GM12878 (cell line): ENCODE measurements at regions not wholly inside any gene's neighbourhood (a gene's known extent, or its start where the extent isn't known, plus 50 kb on each side); places are given as distances from the start of the nearest gene placed in this dataset.

Experiments
- ATAC-seq: fragments of 200-7000 bp; cut with Tn5 transposase; 3 replicates; pipeline ENCODE4 v1.9.1; 2020; ENCODE audit warnings: mild to moderate bottlenecking, moderate library complexity
- BruUV-seq: library from RNA; stranded (reverse); fragments of 400-500 nt; replicated peaks from 2 replicates; lab custom pipeline; 2021; lab: Mats Ljungman, UMichigan
- CTCF ChIA-PET: fragments of 300-600 bp; sonication (Branson Sonifier 250); formaldehyde crosslinking; extraction: SDS; loops from one replicate; lab custom pipeline; 2021; ENCODE audit warnings: inconsistent platforms; lab: Yijun Ruan, JAX
- POLR2A ChIA-PET: fragments of 350-600 bp; formaldehyde crosslinking; extraction: SDS; loops from one replicate; lab custom pipeline; 2021; ENCODE audit warnings: inconsistent platforms; lab: Charles Lee
- RAD21 ChIA-PET: fragments of 300-600 bp; sonication (Branson Sonifier 250); formaldehyde crosslinking; loops from one replicate; lab custom pipeline; 2023; ENCODE audit warnings: antibody characterized with exemption; ENCODE audit not compliant: unreplicated experiment; lab: Charles Lee
- SMC1A ChIA-PET: fragments of 300-600 bp; sonication (Branson Sonifier 250); formaldehyde crosslinking; loops from one replicate; lab custom pipeline; 2023; ENCODE audit not compliant: unreplicated experiment, uncharacterized antibody; lab: Charles Lee
- DNase-seq: peaks from one replicate; pipeline ENCODE4 v3.0.0-alpha.2; 2011; ENCODE audit warnings: low read depth, low spot score
- FAIRE-seq: peaks from 3 replicates; lab custom pipeline; 2011; peaks lifted over from hg19 to GRCh38; lab: Jason Lieb, UNC
- H2AFZ ChIP-seq: 2 replicates; pipeline ENCODE4 v1.6.0; 2011; ENCODE audit warnings: low read depth, low read length, control low read depth; ENCODE audit not compliant: control insufficient read depth
- H3K27ac ChIP-seq: 2 replicates; pipeline ENCODE4 v1.5.1; 2011; ENCODE audit warnings: control low read depth; ENCODE audit not compliant: control insufficient read depth, insufficient read depth
- H3K27me3 ChIP-seq, 2 experiments: replicated peaks in 1 of 2; 2 replicates each; pipeline versions ENCODE4 v1.6.0 to v1.6.1; 2011; ENCODE audit warnings: low read length in 1 of 2; ENCODE audit not compliant: control insufficient read depth in 2 of 2, insufficient read depth in 2 of 2
- H3K36me3 ChIP-seq, 2 experiments: 2 replicates each; pipeline ENCODE4 v1.5.1; 2011; ENCODE audit warnings: low read length in 1 of 2; ENCODE audit not compliant: control insufficient read depth in 2 of 2, insufficient read depth in 2 of 2
- H3K4me1 ChIP-seq: 2 replicates; pipeline ENCODE4 v1.6.1; 2011; ENCODE audit warnings: mild to moderate bottlenecking, low read length, moderate library complexity, mixed read lengths; ENCODE audit not compliant: control insufficient read depth, insufficient read depth
- H3K4me2 ChIP-seq: 2 replicates; pipeline ENCODE4 v1.6.0; 2011; ENCODE audit warnings: control low read depth; ENCODE audit not compliant: control insufficient read depth, insufficient read depth
- H3K4me3 ChIP-seq: fragments of 200-600 bp; sonication (generic); 2 replicates; pipeline ENCODE4 v1.5.1; 2016
- H3K79me2 ChIP-seq: 2 replicates; pipeline ENCODE4 v1.6.0; 2011; ENCODE audit warnings: low read length; ENCODE audit not compliant: control insufficient read depth, insufficient read depth
- H3K9ac ChIP-seq: 2 replicates; pipeline ENCODE4 v1.8.0; 2011; ENCODE audit warnings: low read length, control low read depth, mixed read lengths; ENCODE audit not compliant: control insufficient read depth, insufficient read depth
- H3K9me3 ChIP-seq: replicated peaks from 3 replicates; pipeline ENCODE4 v1.5.1; 2011; ENCODE audit warnings: mild to moderate bottlenecking, low read length; ENCODE audit not compliant: control insufficient read depth, insufficient read depth
- H4K20me1 ChIP-seq: 2 replicates; pipeline ENCODE4 v1.6.0; 2011; ENCODE audit not compliant: control insufficient read depth, insufficient read depth
- CBX3 ChIP-seq: fragments of 200-600 bp; sonication (generic); IDR thresholded peaks from 2 replicates; pipeline ENCODE4 v1.6.1; 2016; ENCODE audit warnings: low read depth, borderline replicate concordance
- HDAC2 ChIP-seq: fragments of 200-600 bp; sonication (generic); IDR thresholded peaks from 2 replicates; pipeline ENCODE4 v1.6.1; 2017
- HDGF ChIP-seq: fragments of 450-650 bp; IDR thresholded peaks from 2 replicates; pipeline ENCODE4 v1.6.1; 2016; ENCODE audit warnings: antibody characterized with exemption
- KDM1A ChIP-seq: fragments of 200-600 bp; sonication (generic); IDR thresholded peaks from 2 replicates; pipeline ENCODE4 v1.6.1; 2016; ENCODE audit warnings: borderline replicate concordance
- NR2C1 ChIP-seq: fragments of 450-650 bp; IDR thresholded peaks from 2 replicates; pipeline ENCODE4 v1.6.1; 2017; ENCODE audit warnings: antibody characterized with exemption, mild to moderate bottlenecking, moderate library complexity
- NR2F1 ChIP-seq: fragments of 450-650 bp; conservative IDR thresholded peaks from 2 replicates; pipeline ENCODE4 v1.6.1; 2017; ENCODE audit warnings: mild to moderate bottlenecking
- NRF1 ChIP-seq: conservative IDR thresholded peaks from 2 replicates; pipeline ENCODE4 v1.6.1; 2011; ENCODE audit warnings: mild to moderate bottlenecking, low read depth, low read length, improper control_type of control experiment
- PAX8 ChIP-seq: fragments of 450-650 bp; IDR thresholded peaks from 2 replicates; pipeline ENCODE4 v1.6.1; 2017; ENCODE audit warnings: mild to moderate bottlenecking, moderate library complexity
- POU2F2 ChIP-seq: IDR thresholded peaks from 3 replicates; pipeline ENCODE4 v1.6.1; 2011; ENCODE audit warnings: low read depth, mild to moderate bottlenecking, low read length, borderline replicate concordance
- RBBP5 ChIP-seq: fragments of 200-600 bp; sonication (generic); conservative IDR thresholded peaks from 2 replicates; pipeline ENCODE4 v1.6.1; 2016
- SIN3A ChIP-seq: IDR thresholded peaks from 2 replicates; pipeline ENCODE4 v1.6.1; 2012; ENCODE audit warnings: low read depth, low read length, improper control_type of control experiment
- TCF3 ChIP-seq: IDR thresholded peaks from 2 replicates; pipeline ENCODE4 v1.6.1; 2012; ENCODE audit warnings: low read depth, mild to moderate bottlenecking, low read length, borderline replicate concordance; ENCODE audit not compliant: insufficient read depth
- TCF7 ChIP-seq: IDR thresholded peaks from 2 replicates; pipeline ENCODE4 v1.6.1; 2014; ENCODE audit warnings: antibody characterized with exemption, borderline replicate concordance
- ZBED1 ChIP-seq: IDR thresholded peaks from 2 replicates; pipeline ENCODE4 v1.6.1; 2016; ENCODE audit warnings: borderline replicate concordance
- WGBS: methylation state at CpG from one replicate; pipeline ENCODE4 v1.1.6; 2016; ENCODE audit warnings: low lambda C conversion rate; ENCODE audit not compliant: insufficient replicate concordance, insufficient coverage; ENCODE audit errors: missing lambda C conversion rate; 5-methylcytosine and 5-hydroxymethylcytosine counted together
- in situ Hi-C: fragments of 300-500 bp; cut with MboI; formaldehyde crosslinking; loops from 9 replicates; pipeline ENCODE4 v1.14.3; 2018; ENCODE audit warnings: mixed read lengths
- intact Hi-C: fragments of 100-400 bp; cut with micrococcal nuclease; formaldehyde crosslinking; loops from one replicate; pipeline ENCODE4 v1.14.2; 2022; ENCODE audit not compliant: unreplicated experiment
- TF ChIP-seq, protein P1 (sequence below): IDR thresholded peaks from 2 replicates; pipeline ENCODE4 v1.6.1; 2011; ENCODE audit warnings: mild to moderate bottlenecking, low read depth, low read length, moderate library complexity; ENCODE audit not compliant: insufficient replicate concordance
- TF ChIP-seq, protein P2 (sequence below), 3 experiments: IDR thresholded peaks in 2 of 3; conservative IDR thresholded peaks in 1 of 3; 2 replicates each; pipeline ENCODE4 v1.5.1; 2011; ENCODE audit warnings: low read depth in 3 of 3, low read length in 3 of 3, mild to moderate bottlenecking in 3 of 3, control low read depth in 2 of 3, moderate library complexity in 2 of 3, inconsistent platforms in 1 of 3, mixed read lengths in 1 of 3; ENCODE audit not compliant: control insufficient read depth in 2 of 3, insufficient read depth in 1 of 3; ENCODE audit errors: extremely low read depth in 1 of 3
- TF ChIP-seq, protein P3 (sequence below): IDR thresholded peaks from 2 replicates; pipeline ENCODE4 v1.6.1; 2011; ENCODE audit warnings: borderline replicate concordance, low read depth, mild to moderate bottlenecking, moderate library complexity, mixed read lengths, low read length; ENCODE audit not compliant: insufficient read depth; ENCODE audit errors: extremely low read length
- TF ChIP-seq, protein P4 (sequence below): fragments of 150-350 bp; IDR thresholded peaks from 2 replicates; pipeline ENCODE4 v1.6.1; 2014; ENCODE audit warnings: mild to moderate bottlenecking, low read depth, low read length
- TF ChIP-seq, protein P5 (sequence below): fragments of 450-650 bp; IDR thresholded peaks from 2 replicates; pipeline ENCODE4 v1.6.1; 2017; ENCODE audit warnings: mild to moderate bottlenecking, low read depth, inconsistent platforms; ENCODE audit not compliant: poor library complexity, severe bottlenecking

DNA sequence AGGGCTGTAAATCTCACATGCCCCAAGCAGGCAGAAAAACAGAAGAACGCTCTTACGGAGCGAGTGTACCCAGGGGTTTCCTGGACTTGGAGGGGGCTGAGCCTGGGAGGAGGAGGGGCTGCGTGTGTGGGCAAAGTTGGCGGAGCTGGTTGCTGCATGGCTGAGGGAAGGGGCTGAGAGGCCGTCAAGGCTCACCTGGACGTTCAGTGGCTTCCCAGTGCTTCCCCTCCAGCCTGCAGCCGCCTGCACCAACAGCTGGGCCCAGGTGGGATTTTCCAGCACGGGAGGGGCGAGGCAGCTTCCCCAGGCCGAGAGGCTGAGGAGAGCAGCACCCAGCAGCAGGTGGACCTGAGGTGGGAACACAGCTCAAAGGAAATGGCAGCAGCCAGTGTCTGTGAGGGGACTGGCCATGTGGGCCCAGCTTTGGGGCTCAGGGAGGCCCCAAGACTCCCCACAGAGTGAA, 70.6 kb upstream of the CTDP1 start:
- H3K79me2 ChIP-seq: no peaks in the 10 kb centered on the region
- no peak overlapping the region for H2AFZ ChIP-seq
- no peak overlapping the region for H3K4me2 ChIP-seq
- no peaks in the 10 kb centered on the region for H4K20me1 ChIP-seq
- ChIA-PET SMC1A (interaction anchor here (1.4 kb wide), 1 partner anchor 16 kb away, joined by 3 read pairs; no protein-coding TSS in a partner anchor), CTCF (no interaction called here), RAD21 (no interaction called here), POLR2A (interaction anchor here (2.0 kb wide), 1 partner anchor 16 kb away, joined by 5 read pairs; no protein-coding TSS in a partner anchor)
- H3K4me1 ChIP-seq: no peaks in the 10 kb centered on the region
- no peak for ATAC-seq
- no peak overlapping the region for H3K27ac ChIP-seq
- in situ Hi-C loops: no loop called here
- H3K9ac ChIP-seq: no peak overlapping the region
- H3K4me3 ChIP-seq: no peak overlapping the region
- FAIRE-seq: no peak
- WGBS: 0% methylated on average over 9 of the region's 11 CpGs
- H3K9me3 ChIP-seq: no peaks in the 10 kb centered on the region
- H3K27me3 ChIP-seq: no peaks in the 10 kb centered on the region; a peak in 1 of 4 replicates
- DNase-seq: no peak
- intact Hi-C loops: no loop called here
- no TSS peak for BruUV-seq
- H3K36me3 ChIP-seq: no peaks in the 10 kb centered on the region
- TF ChIP-seq, protein P1, sequence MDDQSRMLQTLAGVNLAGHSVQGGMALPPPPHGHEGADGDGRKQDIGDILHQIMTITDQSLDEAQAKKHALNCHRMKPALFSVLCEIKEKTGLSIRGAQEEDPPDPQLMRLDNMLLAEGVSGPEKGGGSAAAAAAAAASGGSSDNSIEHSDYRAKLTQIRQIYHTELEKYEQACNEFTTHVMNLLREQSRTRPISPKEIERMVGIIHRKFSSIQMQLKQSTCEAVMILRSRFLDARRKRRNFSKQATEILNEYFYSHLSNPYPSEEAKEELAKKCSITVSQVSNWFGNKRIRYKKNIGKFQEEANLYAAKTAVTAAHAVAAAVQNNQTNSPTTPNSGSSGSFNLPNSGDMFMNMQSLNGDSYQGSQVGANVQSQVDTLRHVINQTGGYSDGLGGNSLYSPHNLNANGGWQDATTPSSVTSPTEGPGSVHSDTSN: no peak
- TF ChIP-seq, protein P2, sequence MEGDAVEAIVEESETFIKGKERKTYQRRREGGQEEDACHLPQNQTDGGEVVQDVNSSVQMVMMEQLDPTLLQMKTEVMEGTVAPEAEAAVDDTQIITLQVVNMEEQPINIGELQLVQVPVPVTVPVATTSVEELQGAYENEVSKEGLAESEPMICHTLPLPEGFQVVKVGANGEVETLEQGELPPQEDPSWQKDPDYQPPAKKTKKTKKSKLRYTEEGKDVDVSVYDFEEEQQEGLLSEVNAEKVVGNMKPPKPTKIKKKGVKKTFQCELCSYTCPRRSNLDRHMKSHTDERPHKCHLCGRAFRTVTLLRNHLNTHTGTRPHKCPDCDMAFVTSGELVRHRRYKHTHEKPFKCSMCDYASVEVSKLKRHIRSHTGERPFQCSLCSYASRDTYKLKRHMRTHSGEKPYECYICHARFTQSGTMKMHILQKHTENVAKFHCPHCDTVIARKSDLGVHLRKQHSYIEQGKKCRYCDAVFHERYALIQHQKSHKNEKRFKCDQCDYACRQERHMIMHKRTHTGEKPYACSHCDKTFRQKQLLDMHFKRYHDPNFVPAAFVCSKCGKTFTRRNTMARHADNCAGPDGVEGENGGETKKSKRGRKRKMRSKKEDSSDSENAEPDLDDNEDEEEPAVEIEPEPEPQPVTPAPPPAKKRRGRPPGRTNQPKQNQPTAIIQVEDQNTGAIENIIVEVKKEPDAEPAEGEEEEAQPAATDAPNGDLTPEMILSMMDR (IDR thresholded peaks at IDR 0.05 in 2 of 3, conservative IDR thresholded peaks at IDR 0.05 in 1 of 3; ENCODE audit: control insufficient read depth in 2 of 3, extremely low read depth in 1 of 3, insufficient read depth in 1 of 3, low read depth in 3 of 3, low read length in 3 of 3): no peak
- TF ChIP-seq POU2F2 (no peak), CBX3 (no peak), HDAC2 (no peak), NRF1 (no peak), NR2C1 (no peak), NR2F1 (no peak), PAX8 (no peak), KDM1A (no peak), SIN3A (no peak), RBBP5 (no peak), HDGF (no peak), TCF7 (no peak), TCF3 (no peak), ZBED1 (no peak)
- TF ChIP-seq, protein P3, sequence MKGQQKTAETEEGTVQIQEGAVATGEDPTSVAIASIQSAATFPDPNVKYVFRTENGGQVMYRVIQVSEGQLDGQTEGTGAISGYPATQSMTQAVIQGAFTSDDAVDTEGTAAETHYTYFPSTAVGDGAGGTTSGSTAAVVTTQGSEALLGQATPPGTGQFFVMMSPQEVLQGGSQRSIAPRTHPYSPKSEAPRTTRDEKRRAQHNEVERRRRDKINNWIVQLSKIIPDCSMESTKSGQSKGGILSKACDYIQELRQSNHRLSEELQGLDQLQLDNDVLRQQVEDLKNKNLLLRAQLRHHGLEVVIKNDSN: no peak
- TF ChIP-seq, protein P4, sequence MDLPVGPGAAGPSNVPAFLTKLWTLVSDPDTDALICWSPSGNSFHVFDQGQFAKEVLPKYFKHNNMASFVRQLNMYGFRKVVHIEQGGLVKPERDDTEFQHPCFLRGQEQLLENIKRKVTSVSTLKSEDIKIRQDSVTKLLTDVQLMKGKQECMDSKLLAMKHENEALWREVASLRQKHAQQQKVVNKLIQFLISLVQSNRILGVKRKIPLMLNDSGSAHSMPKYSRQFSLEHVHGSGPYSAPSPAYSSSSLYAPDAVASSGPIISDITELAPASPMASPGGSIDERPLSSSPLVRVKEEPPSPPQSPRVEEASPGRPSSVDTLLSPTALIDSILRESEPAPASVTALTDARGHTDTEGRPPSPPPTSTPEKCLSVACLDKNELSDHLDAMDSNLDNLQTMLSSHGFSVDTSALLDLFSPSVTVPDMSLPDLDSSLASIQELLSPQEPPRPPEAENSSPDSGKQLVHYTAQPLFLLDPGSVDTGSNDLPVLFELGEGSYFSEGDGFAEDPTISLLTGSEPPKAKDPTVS: no peak
- TF ChIP-seq, protein P5, sequence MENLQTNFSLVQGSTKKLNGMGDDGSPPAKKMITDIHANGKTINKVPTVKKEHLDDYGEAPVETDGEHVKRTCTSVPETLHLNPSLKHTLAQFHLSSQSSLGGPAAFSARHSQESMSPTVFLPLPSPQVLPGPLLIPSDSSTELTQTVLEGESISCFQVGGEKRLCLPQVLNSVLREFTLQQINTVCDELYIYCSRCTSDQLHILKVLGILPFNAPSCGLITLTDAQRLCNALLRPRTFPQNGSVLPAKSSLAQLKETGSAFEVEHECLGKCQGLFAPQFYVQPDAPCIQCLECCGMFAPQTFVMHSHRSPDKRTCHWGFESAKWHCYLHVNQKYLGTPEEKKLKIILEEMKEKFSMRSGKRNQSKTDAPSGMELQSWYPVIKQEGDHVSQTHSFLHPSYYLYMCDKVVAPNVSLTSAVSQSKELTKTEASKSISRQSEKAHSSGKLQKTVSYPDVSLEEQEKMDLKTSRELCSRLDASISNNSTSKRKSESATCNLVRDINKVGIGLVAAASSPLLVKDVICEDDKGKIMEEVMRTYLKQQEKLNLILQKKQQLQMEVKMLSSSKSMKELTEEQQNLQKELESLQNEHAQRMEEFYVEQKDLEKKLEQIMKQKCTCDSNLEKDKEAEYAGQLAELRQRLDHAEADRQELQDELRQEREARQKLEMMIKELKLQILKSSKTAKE: no peak
